Calu3 (cell line): ENCODE measurements at regions not wholly inside any gene's neighbourhood (a gene's known extent, or its start where the extent isn't known, plus 50 kb on each side); places are given as distances from the start of the nearest gene placed in this dataset.

Source experiments
- BruUV-seq: library from RNA; stranded (reverse); fragments of 400-500 nt; replicated peaks from 2 replicates; lab custom pipeline; 2021; lab: Mats Ljungman, UMichigan
- CTCF ChIA-PET: fragments of 300-600 bp; sonication (Branson Sonifier 250); formaldehyde crosslinking; loops from one replicate; lab custom pipeline; 2022; ENCODE audit warnings: antibody characterized with exemption; lab: Charles Lee
- DNase-seq: peaks from one replicate; pipeline ENCODE4 v3.0.0; 2022
- H3K27ac Mint-ChIP-seq: one replicate; pipeline ENCODE4 v1.8.0; 2022; ENCODE audit warnings: mixed read lengths; ENCODE audit not compliant: unreplicated experiment
- H3K27me3 Mint-ChIP-seq: one replicate; pipeline ENCODE4 v1.8.0; 2022; ENCODE audit warnings: mixed read lengths; ENCODE audit not compliant: unreplicated experiment
- H3K36me3 Mint-ChIP-seq: one replicate; pipeline ENCODE4 v1.8.0; 2022; ENCODE audit warnings: mild to moderate bottlenecking, moderate library complexity, mixed read lengths; ENCODE audit not compliant: insufficient read depth, unreplicated experiment
- H3K4me1 Mint-ChIP-seq: one replicate; pipeline ENCODE4 v1.8.0; 2022; ENCODE audit warnings: mild to moderate bottlenecking, low read depth, mixed read lengths; ENCODE audit not compliant: unreplicated experiment
- H3K4me3 Mint-ChIP-seq: one replicate; pipeline ENCODE4 v1.8.0; 2022; ENCODE audit warnings: mild to moderate bottlenecking, low read depth, moderate library complexity, mixed read lengths; ENCODE audit not compliant: unreplicated experiment
- H3K9me3 Mint-ChIP-seq: one replicate; pipeline ENCODE4 v1.8.0; 2022; ENCODE audit warnings: low read depth, mixed read lengths; ENCODE audit not compliant: unreplicated experiment
- intact Hi-C: fragments of 100-400 bp; cut with micrococcal nuclease; formaldehyde crosslinking; loops from one replicate; pipeline ENCODE4 v1.10.0; 2022; ENCODE audit not compliant: unreplicated experiment
- TF ChIP-seq, protein P1 (sequence below): fragments of 200-600 bp; IDR thresholded peaks from one replicate; pipeline ENCODE4 v1.8.0; 2022; ENCODE audit warnings: antibody characterized with exemption; ENCODE audit not compliant: unreplicated experiment

DNA sequence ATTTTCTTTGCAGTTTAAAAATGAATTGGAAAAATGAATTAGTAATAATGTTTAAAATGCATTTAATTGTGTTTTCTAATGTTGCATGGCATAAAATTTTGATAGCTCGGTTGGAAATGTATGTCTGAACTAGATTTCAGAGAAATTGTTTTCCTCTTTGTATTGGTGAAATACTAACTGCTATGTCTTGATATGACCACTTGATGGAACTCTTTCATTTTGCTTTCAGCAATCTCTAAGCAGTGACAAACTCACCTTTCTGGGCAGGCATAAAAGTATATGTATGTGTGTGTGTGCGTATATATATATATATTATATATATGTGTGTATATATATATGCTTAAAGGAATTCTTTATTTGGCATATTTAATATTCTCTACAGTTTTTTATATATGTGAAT, 239.3 kb upstream of the ZNF717 start:
- BruUV-seq = no TSS peak
- TF ChIP-seq, protein P1, sequence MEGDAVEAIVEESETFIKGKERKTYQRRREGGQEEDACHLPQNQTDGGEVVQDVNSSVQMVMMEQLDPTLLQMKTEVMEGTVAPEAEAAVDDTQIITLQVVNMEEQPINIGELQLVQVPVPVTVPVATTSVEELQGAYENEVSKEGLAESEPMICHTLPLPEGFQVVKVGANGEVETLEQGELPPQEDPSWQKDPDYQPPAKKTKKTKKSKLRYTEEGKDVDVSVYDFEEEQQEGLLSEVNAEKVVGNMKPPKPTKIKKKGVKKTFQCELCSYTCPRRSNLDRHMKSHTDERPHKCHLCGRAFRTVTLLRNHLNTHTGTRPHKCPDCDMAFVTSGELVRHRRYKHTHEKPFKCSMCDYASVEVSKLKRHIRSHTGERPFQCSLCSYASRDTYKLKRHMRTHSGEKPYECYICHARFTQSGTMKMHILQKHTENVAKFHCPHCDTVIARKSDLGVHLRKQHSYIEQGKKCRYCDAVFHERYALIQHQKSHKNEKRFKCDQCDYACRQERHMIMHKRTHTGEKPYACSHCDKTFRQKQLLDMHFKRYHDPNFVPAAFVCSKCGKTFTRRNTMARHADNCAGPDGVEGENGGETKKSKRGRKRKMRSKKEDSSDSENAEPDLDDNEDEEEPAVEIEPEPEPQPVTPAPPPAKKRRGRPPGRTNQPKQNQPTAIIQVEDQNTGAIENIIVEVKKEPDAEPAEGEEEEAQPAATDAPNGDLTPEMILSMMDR = no peak

GRCh38 chr3:76025561-76025960, 240.2 kb upstream of the ZNF717 start:
- H3K27ac Mint-ChIP-seq = no peak overlapping the region
- CTCF ChIA-PET = no interaction called here
- no peak for DNase-seq
- no peaks in the 10 kb centered on the region for H3K9me3 Mint-ChIP-seq
- no peaks in the 10 kb centered on the region for H3K36me3 Mint-ChIP-seq
- TF ChIP-seq, protein P1 = no peak
- intact Hi-C loops = loop anchor here (10.0 kb wide), 1 partner anchor 1229 kb away; no protein-coding TSS in a partner anchor
- no peak overlapping the region for H3K4me3 Mint-ChIP-seq
- no TSS peak for BruUV-seq
- H3K4me1 Mint-ChIP-seq = no peaks in the 10 kb centered on the region
- H3K27me3 Mint-ChIP-seq = no peaks in the 10 kb centered on the region

More for the DNA sequence above, 239.3 kb upstream of the ZNF717 start:
- Mint-ChIP-seq H3K4me1 (no peaks in the 10 kb centered on the region), H3K36me3 (no peaks in the 10 kb centered on the region), H3K27ac (no peak overlapping the region), H3K4me3 (no peak overlapping the region), H3K27me3 (no peaks in the 10 kb centered on the region), H3K9me3 (no peaks in the 10 kb centered on the region)
- CTCF ChIA-PET = no interaction called here
- intact Hi-C loops = loop anchor here (5.0 to 10.0 kb wide), 3 partner anchors 83 to 1230 kb away; no protein-coding TSS in a partner anchor
- no peak for DNase-seq

- H3K36me3 Mint-ChIP-seq = no peaks in the 10 kb centered on the region
- no TSS peak for BruUV-seq
- TF ChIP-seq, protein P1 = no peak
- no peak for DNase-seq
- CTCF ChIA-PET = no interaction called here
- no peaks in the 10 kb centered on the region for H3K27me3 Mint-ChIP-seq
- H3K4me1 Mint-ChIP-seq = no peaks in the 10 kb centered on the region
- H3K9me3 Mint-ChIP-seq = no peaks in the 10 kb centered on the region
- H3K27ac Mint-ChIP-seq = no peak overlapping the region
- no peak overlapping the region for H3K4me3 Mint-ChIP-seq
- intact Hi-C loops = loop anchor here (10.0 kb wide), 1 partner anchor 1228 kb away; no protein-coding TSS in a partner anchor
These were observed 241.0 kb upstream of the ZNF717 start for GRCh38 chr3:76026379-76026778.

DNA sequence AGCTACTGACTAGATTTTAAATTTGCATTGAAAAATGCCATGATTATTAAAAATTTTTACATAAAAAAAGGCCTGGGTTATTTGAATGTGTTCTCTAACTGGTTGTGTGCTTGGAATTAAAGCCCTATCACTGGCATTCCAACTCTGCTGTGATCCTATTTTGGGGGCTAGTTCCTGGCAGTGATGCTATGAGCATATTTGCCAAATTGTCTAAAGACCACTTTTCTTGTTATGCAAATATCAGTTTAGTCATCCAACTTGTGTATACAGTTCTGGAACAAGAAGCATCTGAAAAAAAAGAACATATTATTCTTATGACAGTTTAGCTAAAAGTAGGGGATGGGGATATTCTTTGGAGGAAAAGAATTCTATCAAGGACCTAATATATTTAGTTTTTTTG, 243.4 kb upstream of the ZNF717 start:
- DNase-seq = no peak
- CTCF ChIA-PET = no interaction called here
- Mint-ChIP-seq H3K4me3 (no peak overlapping the region), H3K36me3 (no peaks in the 10 kb centered on the region), H3K4me1 (no peaks in the 10 kb centered on the region), H3K27me3 (no peaks in the 10 kb centered on the region), H3K27ac (no peak overlapping the region), H3K9me3 (peaks cover 5% of the 10 kb centered on the region)
- no TSS peak for BruUV-seq
- TF ChIP-seq, protein P1 = no peak
- intact Hi-C loops = loop anchor here (10.0 kb wide), 1 partner anchor 1226 kb away; no protein-coding TSS in a partner anchor
